T1000 (cell line): ENCODE measurements at regions not wholly inside any gene's neighbourhood (a gene's known extent, or its start where the extent isn't known, plus 50 kb on each side); places are given as distances from the start of the nearest gene placed in this dataset.
A peak's percentile ranks its signal among the peaks of the same experiment; 100 is the strongest.
"Not testable (repeated sequence)": the region's sequence is repeated elsewhere in the genome, so short reads cannot be mapped to it uniquely, and the experiment has no call there.

ENCODE experiments used
- DNase-seq: peaks from one replicate; lab custom pipeline; 2025; ENCODE audit warnings: mixed read lengths; lab: John Stamatoyannopoulos, UW

- DNase-seq: no peak
These were observed 181.7 kb downstream of the FAM43A start for GRCh38 chr3:194867270-194867983.

GRCh38 chr3:194868831-194869230, 183.1 kb downstream of the FAM43A start:
- DNase-seq: no peak

DNA sequence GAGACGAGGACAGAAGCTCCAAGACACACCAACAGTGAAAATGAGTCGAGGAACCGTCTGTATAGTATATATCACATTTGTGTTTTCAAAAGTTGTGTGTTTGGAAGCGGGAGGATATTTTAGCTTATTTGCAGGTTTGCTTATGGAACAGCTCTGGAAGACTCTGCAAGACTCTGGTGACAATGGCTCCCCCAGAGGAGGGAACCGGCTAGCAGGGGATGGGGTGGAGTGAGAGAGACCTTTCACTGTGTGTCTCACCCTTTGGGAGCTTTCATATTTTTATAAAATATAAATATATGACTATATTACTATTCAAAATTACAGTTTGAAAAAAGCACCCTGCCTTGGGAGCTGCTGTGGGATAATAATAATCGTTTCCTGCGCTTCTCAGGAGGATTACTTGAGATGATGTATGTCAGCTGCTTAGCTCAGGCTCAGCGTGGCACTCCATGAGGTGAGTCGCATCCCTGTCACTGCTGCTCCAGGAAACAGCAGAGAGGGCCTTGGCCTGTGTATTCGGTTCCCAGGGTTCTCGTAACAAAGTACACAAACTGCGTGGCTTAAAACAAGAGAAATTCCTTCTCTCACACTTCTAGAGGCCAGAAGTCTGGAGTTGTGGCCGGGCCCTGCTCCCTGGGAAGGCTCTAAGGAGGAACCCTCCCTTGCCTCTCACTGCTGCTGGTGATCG, 183.9 kb downstream of the FAM43A start:
- DNase-seq: no peak

GRCh38 chr3:194870394-194871110, 184.9 kb downstream of the FAM43A start:
- no peak for DNase-seq

DNA sequence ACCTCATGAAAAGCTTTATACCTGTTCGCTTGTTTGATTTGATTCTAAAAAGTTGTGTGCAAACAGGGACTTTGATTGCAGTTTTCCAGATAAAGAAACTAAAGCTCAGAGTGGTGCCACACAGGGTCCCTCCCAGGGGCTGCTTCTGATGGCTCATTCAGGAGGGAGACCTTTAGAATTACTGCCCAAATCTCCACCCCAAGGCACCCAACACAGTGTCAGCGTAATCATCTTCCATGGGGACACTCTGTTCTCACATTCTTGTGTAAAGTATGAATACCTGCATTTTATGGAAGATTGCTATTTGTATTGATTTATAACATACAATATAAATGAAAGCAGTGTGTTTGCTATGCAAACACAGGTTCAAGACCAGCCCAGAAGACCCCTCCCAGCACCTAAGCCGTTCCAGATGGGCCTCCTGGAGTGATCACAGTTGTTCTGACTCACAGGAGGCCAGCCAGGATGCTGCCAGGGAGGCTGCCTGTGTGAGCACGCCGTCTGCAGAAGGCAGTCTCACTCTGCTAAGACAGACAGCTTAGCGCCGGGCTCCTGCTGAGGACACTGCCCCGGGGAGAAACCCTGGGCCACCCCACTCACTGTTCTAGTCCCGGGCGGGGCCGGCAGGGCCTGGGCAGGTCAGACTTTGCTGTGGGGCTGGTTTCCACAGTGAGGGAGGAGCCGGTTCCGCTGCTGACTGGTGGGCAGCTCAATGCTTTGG, 185.6 kb downstream of the FAM43A start:
- DNase-seq: peak; percentile 75

GRCh38 chr3:194871864-194872668, 186.4 kb downstream of the FAM43A start:
- no peak for DNase-seq

DNA sequence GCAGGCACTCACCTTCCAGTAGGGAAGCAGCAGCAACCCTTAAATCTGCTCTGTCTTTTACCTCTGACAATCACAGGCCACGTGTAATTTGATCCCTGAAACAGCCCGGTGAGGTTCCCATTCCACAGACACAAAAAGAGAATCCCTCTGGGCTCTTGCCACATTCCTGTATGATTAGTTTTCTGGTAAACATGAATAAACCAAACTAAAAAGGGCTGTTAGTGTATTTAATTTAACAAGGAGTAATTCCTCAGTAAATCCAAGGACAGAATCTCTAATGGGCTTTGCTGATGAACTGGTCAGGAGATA, 186.9 kb downstream of the FAM43A start:
- peak; percentile 21 for DNase-seq

DNA sequence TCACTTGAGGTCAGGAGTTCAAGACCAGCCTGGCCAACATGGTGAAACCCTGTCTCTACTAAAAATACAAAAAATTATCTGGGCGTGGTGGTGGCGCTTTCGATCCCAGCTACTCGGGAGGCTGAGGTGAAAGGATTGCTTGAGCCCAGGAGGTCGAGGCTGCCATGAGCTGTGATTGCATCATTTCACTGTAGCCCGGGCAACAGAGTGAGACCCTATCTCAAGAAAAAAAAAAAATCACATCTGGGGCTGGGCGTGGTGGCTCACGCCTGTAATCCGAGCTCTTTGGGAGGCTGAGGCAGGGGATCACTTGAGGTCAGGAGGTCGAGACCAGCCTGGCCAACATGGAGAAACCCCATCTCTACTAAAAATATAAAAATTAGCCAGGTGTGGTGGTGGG, 187.8 kb downstream of the FAM43A start:
- DNase-seq: not testable (repeated sequence)

DNA sequence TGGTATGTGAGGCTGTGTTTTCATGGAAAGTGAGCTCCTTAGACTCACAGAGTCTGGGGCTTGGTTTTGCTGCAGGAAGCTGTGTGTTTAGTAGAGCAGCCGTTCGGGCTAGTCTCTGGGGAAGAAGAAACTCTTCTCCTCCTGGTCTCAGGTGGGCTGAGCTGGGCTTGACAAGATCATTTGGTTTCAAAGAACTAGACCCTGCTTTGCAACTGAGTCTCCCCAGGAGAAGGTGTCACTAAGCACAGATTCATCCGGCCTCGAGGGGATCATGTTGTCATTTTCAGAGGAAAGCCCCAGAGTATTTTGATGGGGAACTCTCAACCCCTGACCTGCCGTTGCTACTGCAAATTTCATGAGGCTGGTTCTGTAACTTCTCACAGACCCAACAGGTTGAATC, 188.5 kb downstream of the FAM43A start:
- DNase-seq: no peak

DNA sequence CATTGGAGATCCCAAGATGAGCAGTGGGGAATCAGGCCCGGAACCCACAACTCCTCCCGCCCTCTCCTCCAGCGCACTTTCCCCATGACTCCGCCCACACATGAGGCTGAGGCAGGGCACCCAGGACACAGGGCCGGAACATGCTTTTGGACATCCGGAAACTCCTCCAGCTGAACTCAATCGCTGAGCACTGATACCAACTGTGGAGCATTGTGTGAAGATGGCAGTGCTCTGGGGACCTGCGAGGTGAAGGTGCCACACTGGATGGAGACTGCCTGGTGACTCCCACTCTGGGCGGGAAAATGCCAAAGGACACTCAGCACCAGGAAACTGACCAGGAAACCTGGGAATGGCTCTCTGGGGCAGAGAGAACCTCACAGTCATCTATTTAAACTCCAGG, 189.1 kb downstream of the FAM43A start:
- no peak for DNase-seq

DNA sequence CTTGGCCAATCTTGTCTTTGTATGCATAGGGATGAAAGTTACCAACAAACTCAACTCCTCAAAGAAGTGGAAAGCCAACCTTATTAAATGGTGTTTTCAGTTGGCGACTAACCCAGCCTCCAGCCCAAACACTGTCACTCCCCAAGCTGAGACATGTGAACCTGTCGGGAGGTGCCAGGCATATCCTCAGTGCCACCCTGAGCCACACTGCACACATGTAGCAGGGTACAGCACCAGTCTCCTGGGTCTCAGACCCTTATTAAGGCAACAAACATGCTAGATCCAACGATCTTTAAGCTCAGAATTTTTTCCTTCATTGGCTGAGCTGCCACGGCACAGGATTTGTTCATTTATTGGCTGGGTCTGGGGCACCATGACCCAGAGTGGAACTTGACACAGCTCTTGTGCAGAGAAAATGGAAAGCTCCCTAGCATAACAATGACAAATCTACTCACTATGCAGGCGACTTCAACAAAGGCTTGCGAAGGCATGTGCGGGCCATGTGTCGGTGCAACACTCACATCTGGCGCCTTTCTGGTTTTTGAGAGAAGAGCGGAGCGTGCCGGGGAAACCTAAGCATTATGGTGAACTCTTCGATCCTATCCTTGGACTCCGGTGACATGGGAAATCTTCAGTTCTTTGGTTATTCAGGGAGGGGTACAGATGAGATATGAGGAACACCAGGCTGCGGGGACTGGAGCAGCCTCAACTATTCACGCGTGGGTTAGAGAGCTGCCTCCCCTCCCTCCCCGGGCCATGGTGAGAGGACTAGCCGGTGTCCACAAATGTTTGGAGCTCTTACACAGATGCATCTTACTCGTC, 190.1 kb downstream of the FAM43A start:
- no peak for DNase-seq

- no peak for DNase-seq
These were observed 190.9 kb downstream of the FAM43A start for GRCh38 chr3:194876403-194877095.

GRCh38 chr3:194877291-194878119, 191.8 kb downstream of the FAM43A start:
- no peak for DNase-seq

DNA sequence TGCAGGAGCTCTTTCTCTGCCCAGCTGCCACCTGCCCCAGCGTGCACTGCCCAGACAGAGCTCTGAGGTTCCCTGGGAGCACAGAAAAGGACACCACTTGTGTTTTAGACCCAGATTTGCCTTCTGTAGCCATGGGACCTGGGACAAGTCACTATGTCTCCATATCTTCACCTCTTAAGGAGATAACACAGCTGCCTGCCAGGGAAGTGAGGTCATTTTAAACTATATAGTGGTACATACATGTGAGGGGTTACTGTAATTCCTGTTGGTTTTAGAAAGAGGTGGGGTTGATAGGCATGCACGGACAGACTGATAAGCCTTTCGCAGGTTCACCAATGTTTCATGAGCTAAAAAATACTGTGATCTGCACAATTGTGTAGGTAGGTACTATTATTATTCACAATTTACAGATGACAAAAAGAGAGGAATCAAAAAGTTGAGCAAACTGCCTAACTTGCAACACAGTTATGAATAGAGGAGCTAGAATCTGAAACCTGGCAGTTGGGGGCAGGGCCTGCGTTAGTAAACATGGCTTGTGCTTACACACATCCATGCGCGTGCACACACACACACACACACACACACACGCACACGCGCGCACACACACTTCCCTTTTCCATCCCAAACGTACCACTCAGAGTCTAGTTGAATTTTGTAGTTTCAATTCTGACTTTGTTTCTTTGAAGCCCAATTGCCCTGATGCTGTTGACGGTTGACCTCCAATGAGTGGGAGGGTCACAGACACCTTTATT, 193.6 kb downstream of the FAM43A start:
- no peak for DNase-seq

DNA sequence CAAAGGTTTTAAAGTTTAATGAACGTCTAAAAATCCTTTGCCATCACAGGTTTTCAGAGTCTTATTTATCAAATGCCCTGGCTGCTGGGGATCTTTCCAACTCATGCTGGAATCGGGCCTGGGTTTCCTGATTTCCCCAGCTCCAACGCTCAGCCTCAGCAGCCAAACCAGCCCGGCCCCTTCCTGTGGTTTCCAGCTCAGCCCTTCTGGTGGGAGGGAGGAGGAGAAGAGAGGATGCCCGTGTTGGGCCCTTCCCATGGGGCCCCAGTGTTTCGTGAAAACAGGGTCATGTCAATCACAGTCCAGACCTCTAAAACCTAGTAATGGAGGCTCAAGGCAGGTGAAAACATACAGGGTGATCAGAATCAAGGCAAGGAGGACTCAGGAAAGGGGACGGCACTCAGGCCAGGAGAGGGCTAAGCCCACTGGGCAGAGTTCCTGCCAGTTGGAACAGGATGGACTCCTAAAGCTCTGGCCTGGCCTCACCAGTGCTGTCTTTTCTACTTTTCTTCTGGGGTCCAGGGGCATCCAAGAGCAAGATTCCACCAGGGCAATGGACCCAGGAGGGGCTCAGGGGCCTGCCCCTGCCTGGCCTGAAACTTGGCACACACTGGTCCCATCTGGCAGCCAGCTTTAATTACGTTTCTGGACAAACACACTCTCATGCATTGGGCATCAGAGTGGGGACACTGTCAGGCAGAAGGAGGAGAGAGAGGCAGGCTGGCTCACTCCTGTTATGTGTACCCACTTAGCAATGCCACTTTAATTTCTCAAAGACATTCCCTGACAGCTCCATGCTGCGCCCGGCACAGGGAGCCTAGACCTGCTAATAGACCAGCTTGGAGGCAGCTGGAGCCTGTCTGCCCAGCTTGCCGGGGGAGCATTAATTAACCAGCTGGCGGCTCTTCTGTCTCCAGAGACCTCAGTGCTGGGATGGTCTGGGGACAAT, 194.6 kb downstream of the FAM43A start:
- DNase-seq: no peak

DNA sequence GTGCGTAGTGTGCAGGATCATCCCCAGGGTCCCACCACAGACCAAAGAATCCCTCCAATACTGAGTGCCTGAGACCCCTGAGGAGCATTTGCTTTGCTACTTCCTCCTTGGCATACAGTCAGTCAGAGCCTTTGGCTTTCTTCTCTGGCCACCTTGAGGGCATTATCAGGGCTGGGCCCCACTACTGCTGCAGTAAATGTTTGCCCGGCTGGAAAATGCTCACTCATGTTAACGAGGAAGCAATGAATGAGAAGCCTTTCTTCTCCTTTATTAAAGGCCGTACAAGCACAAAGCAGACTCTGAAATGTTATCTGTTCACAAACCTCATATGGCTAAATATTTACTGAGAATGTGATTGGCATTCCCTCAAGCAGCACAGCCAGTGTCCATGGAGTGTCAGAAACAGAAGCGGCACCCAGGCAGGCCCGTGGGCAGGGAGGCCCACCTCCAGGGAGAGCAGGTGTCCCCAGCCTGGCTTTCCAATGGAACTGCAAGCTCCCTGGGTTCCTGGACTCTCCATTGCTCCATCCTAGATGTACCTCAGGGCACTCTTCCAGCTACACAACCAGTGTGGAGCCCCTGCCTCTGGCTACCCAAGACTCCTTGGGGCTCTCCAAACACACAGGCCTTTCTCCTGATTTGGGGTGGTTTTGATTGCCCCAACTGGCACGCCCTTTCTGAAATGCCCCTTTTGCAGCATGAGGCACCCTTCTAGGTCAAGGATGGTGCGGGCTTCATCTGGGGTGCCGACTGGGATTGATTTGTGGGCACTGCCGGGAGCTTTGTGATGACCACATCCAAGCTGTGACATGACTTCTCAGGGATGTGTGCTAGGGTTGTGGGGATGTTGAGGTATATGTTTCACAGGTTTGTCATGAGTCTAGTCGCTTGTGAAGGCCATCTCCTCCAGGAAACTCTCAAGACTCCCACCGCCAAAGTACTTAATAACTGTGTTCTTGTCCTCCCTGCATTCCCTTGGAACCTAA, 195.6 kb downstream of the FAM43A start:
- DNase-seq: no peak
